AG10803 (cell line): ENCODE measurements at regions not wholly inside any gene's neighbourhood (a gene's known extent, or its start where the extent isn't known, plus 50 kb on each side); places are given as distances from the start of the nearest gene placed in this dataset.

ENCODE experiments used
- DNase-seq: peaks from one replicate; pipeline ENCODE4 v3.0.0; 2010; ENCODE audit warnings: low read depth
- H3K4me3 ChIP-seq: 2 replicates; pipeline ENCODE4 v1.5.1; 2011; ENCODE audit warnings: mild to moderate bottlenecking, low read length, control low read depth
- TF ChIP-seq, protein P1 (sequence below): conservative IDR thresholded peaks from 2 replicates; pipeline ENCODE4 v1.5.1; 2011; ENCODE audit warnings: mild to moderate bottlenecking, low read length, control low read depth, inconsistent platforms

DNA sequence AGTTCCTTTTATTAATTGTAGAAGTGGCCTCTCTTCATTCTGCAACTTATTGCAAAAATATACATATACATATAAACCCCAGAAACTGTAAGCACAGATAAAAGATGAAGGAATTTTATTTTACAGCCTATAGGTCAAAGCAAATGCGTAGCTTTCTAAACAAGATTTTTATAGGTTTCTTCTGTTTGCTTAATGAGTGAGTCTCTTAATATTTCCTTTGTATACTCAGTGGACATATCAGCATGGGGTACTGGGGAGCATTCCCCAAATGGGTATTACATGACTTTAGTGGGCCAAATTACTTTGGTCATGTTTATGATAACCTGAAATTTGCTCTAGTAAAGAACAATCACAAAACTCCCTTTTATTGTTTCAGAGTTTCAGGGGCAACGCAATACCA, 1698.6 kb upstream of the IGFBP7 start:
- no peak for DNase-seq
- TF ChIP-seq, protein P1, sequence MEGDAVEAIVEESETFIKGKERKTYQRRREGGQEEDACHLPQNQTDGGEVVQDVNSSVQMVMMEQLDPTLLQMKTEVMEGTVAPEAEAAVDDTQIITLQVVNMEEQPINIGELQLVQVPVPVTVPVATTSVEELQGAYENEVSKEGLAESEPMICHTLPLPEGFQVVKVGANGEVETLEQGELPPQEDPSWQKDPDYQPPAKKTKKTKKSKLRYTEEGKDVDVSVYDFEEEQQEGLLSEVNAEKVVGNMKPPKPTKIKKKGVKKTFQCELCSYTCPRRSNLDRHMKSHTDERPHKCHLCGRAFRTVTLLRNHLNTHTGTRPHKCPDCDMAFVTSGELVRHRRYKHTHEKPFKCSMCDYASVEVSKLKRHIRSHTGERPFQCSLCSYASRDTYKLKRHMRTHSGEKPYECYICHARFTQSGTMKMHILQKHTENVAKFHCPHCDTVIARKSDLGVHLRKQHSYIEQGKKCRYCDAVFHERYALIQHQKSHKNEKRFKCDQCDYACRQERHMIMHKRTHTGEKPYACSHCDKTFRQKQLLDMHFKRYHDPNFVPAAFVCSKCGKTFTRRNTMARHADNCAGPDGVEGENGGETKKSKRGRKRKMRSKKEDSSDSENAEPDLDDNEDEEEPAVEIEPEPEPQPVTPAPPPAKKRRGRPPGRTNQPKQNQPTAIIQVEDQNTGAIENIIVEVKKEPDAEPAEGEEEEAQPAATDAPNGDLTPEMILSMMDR = no peak
- no peak overlapping the region for H3K4me3 ChIP-seq

DNA sequence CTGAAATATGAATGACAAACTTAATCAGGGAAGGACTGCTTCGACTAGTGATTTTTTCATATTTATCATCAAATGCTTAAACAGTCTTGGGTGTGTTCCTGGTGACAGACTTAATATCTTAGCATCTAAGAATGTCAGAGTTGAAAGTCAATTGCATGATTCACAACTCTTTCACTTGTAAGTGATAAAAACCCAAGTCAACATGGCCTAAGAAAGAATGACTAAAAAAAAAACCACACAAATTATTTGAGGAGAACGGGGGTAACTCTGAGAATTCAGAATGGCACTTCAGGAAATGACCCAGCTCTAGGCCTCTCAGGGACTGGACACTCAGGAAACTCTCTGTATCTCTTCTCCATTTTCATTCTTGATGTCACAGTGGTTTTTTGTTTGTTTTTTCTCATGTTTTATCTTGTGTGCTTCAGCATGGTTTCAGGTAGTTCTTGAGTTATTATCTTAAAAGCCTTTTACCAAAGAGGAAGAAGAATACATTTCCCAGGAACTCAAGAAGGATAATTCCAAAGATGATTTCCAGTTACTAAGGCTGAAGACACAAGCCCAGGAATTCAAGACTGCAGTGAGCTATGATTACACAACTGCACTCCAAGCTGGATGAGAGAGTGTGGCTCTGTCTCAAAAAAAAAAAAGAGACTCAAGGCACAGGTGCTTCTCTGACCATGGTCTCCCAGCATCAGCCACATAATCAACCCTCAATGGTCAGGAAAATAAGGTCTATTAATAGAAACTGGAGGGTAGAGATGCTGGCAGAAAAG, 1697.8 kb upstream of the IGFBP7 start:
- TF ChIP-seq, protein P1 = no peak
- no peak overlapping the region for H3K4me3 ChIP-seq
- DNase-seq = no peak

DNA sequence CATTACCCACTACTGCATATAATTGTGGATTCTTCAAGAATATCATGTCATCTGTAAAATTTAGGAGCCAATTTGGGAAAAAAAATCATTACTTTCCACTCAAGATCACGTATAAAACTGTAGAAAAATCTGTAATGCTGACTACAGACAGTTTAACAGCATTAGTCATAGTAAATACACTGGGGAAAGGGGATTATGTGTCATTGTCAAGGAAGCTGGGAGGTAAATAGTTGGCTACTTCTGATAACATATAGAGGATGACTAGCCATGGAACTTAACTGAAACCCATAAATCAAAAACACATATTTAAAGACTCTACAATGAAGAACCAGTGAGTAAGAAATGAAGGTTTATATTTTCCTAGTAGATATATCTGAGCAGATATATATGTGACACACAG, 1666.4 kb upstream of the IGFBP7 start:
- TF ChIP-seq, protein P1 = no peak
- H3K4me3 ChIP-seq = no peak overlapping the region
- DNase-seq = no peak

DNA sequence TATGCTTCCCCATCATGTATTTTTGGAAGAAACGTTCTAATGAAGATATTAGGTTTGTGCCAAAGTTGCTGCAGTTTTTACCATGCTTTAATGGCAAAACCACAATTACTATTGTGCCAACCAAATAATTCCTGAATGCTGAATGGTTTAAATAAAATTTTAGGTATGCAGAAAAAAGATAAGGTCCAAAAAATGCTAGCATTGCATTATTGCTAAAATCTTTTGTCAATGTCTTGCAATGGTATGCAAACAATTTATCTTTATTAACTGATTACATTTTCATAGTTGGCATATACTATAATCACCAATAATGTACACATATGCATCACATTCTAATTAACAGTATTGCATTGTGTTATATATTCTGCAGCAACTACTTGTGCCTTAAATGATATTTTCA, 1657.4 kb upstream of the IGFBP7 start:
- TF ChIP-seq, protein P1 = no peak

DNA sequence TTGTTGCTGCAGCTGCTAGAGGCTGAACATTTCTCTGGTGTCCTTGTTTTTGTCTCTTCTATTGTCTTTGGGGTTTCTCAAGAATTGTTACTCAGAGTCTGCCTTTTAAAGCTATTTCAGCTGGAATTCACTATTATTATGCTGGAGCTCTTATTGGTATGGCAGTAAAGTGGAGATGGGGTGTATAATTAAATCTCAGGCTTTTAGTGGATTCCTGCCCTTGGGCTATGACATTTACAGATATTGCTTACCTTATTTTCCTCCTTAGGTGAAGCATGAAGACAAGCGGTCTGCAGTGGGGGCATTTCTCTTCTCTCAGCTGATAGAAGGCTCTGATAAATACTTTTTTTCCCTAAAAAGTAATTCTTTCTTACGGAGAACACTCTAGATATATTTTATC, 1656.6 kb upstream of the IGFBP7 start:
- no peak overlapping the region for H3K4me3 ChIP-seq
- DNase-seq = no peak
- TF ChIP-seq, protein P1 = no peak

More for the DNA sequence above, 1657.4 kb upstream of the IGFBP7 start:
- DNase-seq = no peak
- no peak overlapping the region for H3K4me3 ChIP-seq

DNA sequence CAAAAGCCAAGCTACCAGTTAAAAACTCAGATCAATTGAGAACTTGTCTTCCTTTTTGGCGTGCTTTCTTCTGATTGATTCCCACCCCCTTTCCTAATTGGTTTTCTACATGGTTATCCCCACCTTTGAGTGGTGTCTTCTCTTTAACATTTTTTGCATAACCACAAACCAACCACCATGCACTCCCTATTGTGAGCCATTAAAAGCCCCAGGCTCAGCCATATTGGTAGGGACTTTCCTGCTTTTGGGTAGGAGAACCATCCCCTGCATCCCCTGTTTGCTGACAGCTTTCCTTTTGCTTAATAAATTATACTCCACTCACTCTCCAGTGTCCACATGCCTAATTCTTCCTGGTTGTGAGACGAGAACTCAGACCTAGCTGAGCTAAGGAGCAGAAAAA, 1651.4 kb upstream of the IGFBP7 start:
- no peak overlapping the region for H3K4me3 ChIP-seq
- TF ChIP-seq, protein P1 = no peak
- DNase-seq = no peak

DNA sequence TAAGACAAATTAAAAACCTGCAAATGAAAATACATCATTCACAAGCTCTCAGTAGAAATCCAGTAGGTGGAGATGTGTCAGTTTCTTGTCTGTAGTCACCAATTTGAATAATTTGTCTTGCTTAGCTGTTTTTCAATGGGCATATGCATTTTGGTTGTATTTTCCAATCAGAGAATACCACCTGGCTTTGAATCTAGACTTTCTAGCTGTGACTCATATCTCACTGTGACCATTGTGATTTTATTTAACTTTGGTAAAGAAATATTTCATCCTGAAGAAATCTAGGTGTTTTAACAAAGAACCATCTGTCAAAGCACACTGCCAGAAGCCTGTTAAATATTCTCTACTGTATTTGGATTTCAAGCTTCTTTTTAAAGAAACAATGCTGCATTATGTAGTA, 1650.6 kb upstream of the IGFBP7 start:
- DNase-seq = no peak
- no peak overlapping the region for H3K4me3 ChIP-seq
- TF ChIP-seq, protein P1 = no peak
